ENCODE measurements at regions not wholly inside any gene's neighbourhood (a gene's known extent, or its start where the extent isn't known, plus 50 kb on each side); places are given as distances from the start of the nearest gene placed in this dataset.

- Histone ChIP-seq H3K27ac (ENCODE audit: low read depth, low read length) (no peak overlapping the region), H4K12ac (ENCODE audit: low read depth, low read length) (no peak overlapping the region), H2BK12ac (ENCODE audit: low read length) (no peak overlapping the region), H2BK5ac (ENCODE audit: low read depth, low read length, poor library complexity) (no peak overlapping the region), H3K23ac (ENCODE audit: low read length) (no peak overlapping the region), H3K4me2 (ENCODE audit: low read length) (no peak overlapping the region), H4K8ac (ENCODE audit: low read depth, low read length) (no peak overlapping the region), H3K9ac (ENCODE audit: low read length) (no peak overlapping the region), H3K79me2 (ENCODE audit: control insufficient read depth, insufficient read depth, low read length, poor library complexity) (no peaks in the 10 kb centered on the region), H4K91ac (ENCODE audit: low read depth, low read length) (no peak overlapping the region), H3K18ac (ENCODE audit: low read length) (no peak overlapping the region), H2AFZ (ENCODE audit: insufficient read depth, low read length, poor library complexity) (no peak overlapping the region), H3K4me3 (ENCODE audit: low read depth, low read length) (no peak overlapping the region), H2AK5ac (ENCODE audit: low read length) (no peak overlapping the region), H3K4me1 (ENCODE audit: control insufficient read depth in 1 of 2, insufficient read depth in 2 of 2, low read length in 2 of 2) (no peaks in the 10 kb centered on the region), H3K79me1 (ENCODE audit: low read length) (no peaks in the 10 kb centered on the region), H3K14ac (ENCODE audit: low read length) (no peak overlapping the region), H3K36me3 (ENCODE audit: control insufficient read depth in 1 of 2, insufficient read depth in 2 of 2, low read length in 2 of 2) (no peaks in the 10 kb centered on the region), H3K27me3 (ENCODE audit: insufficient read depth, low read length) (no peaks in the 10 kb centered on the region), H2BK120ac (ENCODE audit: insufficient read depth, low read length, poor library complexity) (no peak overlapping the region), H3K4ac (ENCODE audit: low read depth, low read length) (no peak overlapping the region), H3K9me3 (ENCODE audit: insufficient read depth, low read depth, low read length) (peaks cover 1% of the 10 kb centered on the region)
- no CpG with 5 or more reads among the region's 8 CpGs for WGBS (ENCODE audit: extremely low coverage, insufficient coverage, insufficient read length)
- DNase-seq = no peak
Observed at GRCh38 chr10:124238367-124238766, 145.0 kb upstream of the CHST15 start.

- H3K27ac ChIP-seq (ENCODE audit: low read depth, low read length) = no peak overlapping the region
- H3K14ac ChIP-seq (ENCODE audit: low read length) = no peak overlapping the region
- H3K9me3 ChIP-seq (ENCODE audit: insufficient read depth, low read depth, low read length) = peaks cover 1% of the 10 kb centered on the region
- no peaks in the 10 kb centered on the region for H3K4me1 ChIP-seq (ENCODE audit: control insufficient read depth in 1 of 2, insufficient read depth in 2 of 2, low read length in 2 of 2)
- WGBS (ENCODE audit: extremely low coverage, insufficient coverage, insufficient read length) = no CpG with 5 or more reads among the region's 3 CpGs
- H3K36me3 ChIP-seq (ENCODE audit: control insufficient read depth in 1 of 2, insufficient read depth in 2 of 2, low read length in 2 of 2) = no peaks in the 10 kb centered on the region
- no peak overlapping the region for H3K4me3 ChIP-seq (ENCODE audit: low read depth, low read length)
- H3K79me1 ChIP-seq (ENCODE audit: low read length) = no peaks in the 10 kb centered on the region
- no peak overlapping the region for H2BK5ac ChIP-seq (ENCODE audit: low read depth, low read length, poor library complexity)
- no peak overlapping the region for H2BK120ac ChIP-seq (ENCODE audit: insufficient read depth, low read length, poor library complexity)
- H2AK5ac ChIP-seq (ENCODE audit: low read length) = no peak overlapping the region
- H3K18ac ChIP-seq (ENCODE audit: low read length) = no peak overlapping the region
- no peak overlapping the region for H2BK12ac ChIP-seq (ENCODE audit: low read length)
- H4K12ac ChIP-seq (ENCODE audit: low read depth, low read length) = no peak overlapping the region
- no peak overlapping the region for H2AFZ ChIP-seq (ENCODE audit: insufficient read depth, low read length, poor library complexity)
- no peak overlapping the region for H4K91ac ChIP-seq (ENCODE audit: low read depth, low read length)
- H3K4ac ChIP-seq (ENCODE audit: low read depth, low read length) = no peak overlapping the region
- no peak overlapping the region for H4K8ac ChIP-seq (ENCODE audit: low read depth, low read length)
- no peak overlapping the region for H3K23ac ChIP-seq (ENCODE audit: low read length)
- no peak overlapping the region for H3K9ac ChIP-seq (ENCODE audit: low read length)
- H3K79me2 ChIP-seq (ENCODE audit: control insufficient read depth, insufficient read depth, low read length, poor library complexity) = no peaks in the 10 kb centered on the region
- no peaks in the 10 kb centered on the region for H3K27me3 ChIP-seq (ENCODE audit: insufficient read depth, low read length)
- no peak for DNase-seq
- H3K4me2 ChIP-seq (ENCODE audit: low read length) = no peak overlapping the region
Observed at GRCh38 chr10:124237282-124237961, 144.0 kb upstream of the CHST15 start.

- H2AK5ac ChIP-seq (ENCODE audit: low read length) = no peak overlapping the region
- DNase-seq = no peak
- H4K12ac ChIP-seq (ENCODE audit: low read depth, low read length) = no peak overlapping the region
- H3K79me1 ChIP-seq (ENCODE audit: low read length) = no peaks in the 10 kb centered on the region
- H3K23ac ChIP-seq (ENCODE audit: low read length) = no peak overlapping the region
- H2BK5ac ChIP-seq (ENCODE audit: low read depth, low read length, poor library complexity) = no peak overlapping the region
- no peaks in the 10 kb centered on the region for H3K27me3 ChIP-seq (ENCODE audit: insufficient read depth, low read length)
- no peak overlapping the region for H2AFZ ChIP-seq (ENCODE audit: insufficient read depth, low read length, poor library complexity)
- H2BK120ac ChIP-seq (ENCODE audit: insufficient read depth, low read length, poor library complexity) = no peak overlapping the region
- no peak overlapping the region for H2BK12ac ChIP-seq (ENCODE audit: low read length)
- H3K79me2 ChIP-seq (ENCODE audit: control insufficient read depth, insufficient read depth, low read length, poor library complexity) = no peaks in the 10 kb centered on the region
- no peak overlapping the region for H3K14ac ChIP-seq (ENCODE audit: low read length)
- no peaks in the 10 kb centered on the region for H3K4me1 ChIP-seq (ENCODE audit: control insufficient read depth in 1 of 2, insufficient read depth in 2 of 2, low read length in 2 of 2)
- H4K91ac ChIP-seq (ENCODE audit: low read depth, low read length) = no peak overlapping the region
- no peak overlapping the region for H3K9ac ChIP-seq (ENCODE audit: low read length)
- peaks cover 1% of the 10 kb centered on the region for H3K9me3 ChIP-seq (ENCODE audit: insufficient read depth, low read depth, low read length)
- H3K36me3 ChIP-seq (ENCODE audit: control insufficient read depth in 1 of 2, insufficient read depth in 2 of 2, low read length in 2 of 2) = no peaks in the 10 kb centered on the region
- WGBS (ENCODE audit: extremely low coverage, insufficient coverage, insufficient read length) = no CpG with 5 or more reads among the region's 7 CpGs
- no peak overlapping the region for H4K8ac ChIP-seq (ENCODE audit: low read depth, low read length)
- H3K4me3 ChIP-seq (ENCODE audit: low read depth, low read length) = no peak overlapping the region
- no peak overlapping the region for H3K27ac ChIP-seq (ENCODE audit: low read depth, low read length)
- no peak overlapping the region for H3K4ac ChIP-seq (ENCODE audit: low read depth, low read length)
- no peak overlapping the region for H3K18ac ChIP-seq (ENCODE audit: low read length)
- no peak overlapping the region for H3K4me2 ChIP-seq (ENCODE audit: low read length)
Observed at GRCh38 chr10:124236816-124237215, 143.4 kb upstream of the CHST15 start.

- Histone ChIP-seq H2AK5ac (ENCODE audit: low read length) (no peak overlapping the region), H3K79me1 (ENCODE audit: low read length) (no peaks in the 10 kb centered on the region), H2BK5ac (ENCODE audit: low read depth, low read length, poor library complexity) (no peak overlapping the region), H3K4ac (ENCODE audit: low read depth, low read length) (no peak overlapping the region), H3K23ac (ENCODE audit: low read length) (no peak overlapping the region), H3K9ac (ENCODE audit: low read length) (no peak overlapping the region), H3K18ac (ENCODE audit: low read length) (no peak overlapping the region), H3K9me3 (ENCODE audit: insufficient read depth, low read depth, low read length) (peaks cover 1% of the 10 kb centered on the region), H4K8ac (ENCODE audit: low read depth, low read length) (no peak overlapping the region), H3K27me3 (ENCODE audit: insufficient read depth, low read length) (no peaks in the 10 kb centered on the region), H4K12ac (ENCODE audit: low read depth, low read length) (no peak overlapping the region), H3K36me3 (ENCODE audit: control insufficient read depth in 1 of 2, insufficient read depth in 2 of 2, low read length in 2 of 2) (no peaks in the 10 kb centered on the region), H3K27ac (ENCODE audit: low read depth, low read length) (no peak overlapping the region), H3K79me2 (ENCODE audit: control insufficient read depth, insufficient read depth, low read length, poor library complexity) (no peaks in the 10 kb centered on the region), H3K4me2 (ENCODE audit: low read length) (no peak overlapping the region), H2BK12ac (ENCODE audit: low read length) (no peak overlapping the region), H3K4me3 (ENCODE audit: low read depth, low read length) (no peak overlapping the region), H3K14ac (ENCODE audit: low read length) (no peak overlapping the region), H2AFZ (ENCODE audit: insufficient read depth, low read length, poor library complexity) (no peak overlapping the region), H4K91ac (ENCODE audit: low read depth, low read length) (no peak overlapping the region), H2BK120ac (ENCODE audit: insufficient read depth, low read length, poor library complexity) (no peak overlapping the region), H3K4me1 (ENCODE audit: control insufficient read depth in 1 of 2, insufficient read depth in 2 of 2, low read length in 2 of 2) (no peaks in the 10 kb centered on the region)
- DNase-seq = no peak
- WGBS (ENCODE audit: extremely low coverage, insufficient coverage, insufficient read length) = no CpG with 5 or more reads among the region's 2 CpGs
Observed at GRCh38 chr10:124236136-124236535, 142.7 kb upstream of the CHST15 start.
